HG02981 (cell line): ENCODE measurements at regions not wholly inside any gene's neighbourhood (a gene's known extent, or its start where the extent isn't known, plus 50 kb on each side); places are given as distances from the start of the nearest gene placed in this dataset.

Experiments
- ATAC-seq: cut with Tn5 transposase; IDR thresholded peaks from one replicate; pipeline ENCODE4 v1.9.1; 2021; ENCODE audit warnings: mild to moderate bottlenecking, moderate library complexity; ENCODE audit not compliant: unreplicated experiment

- no peak for ATAC-seq
These were observed 197.0 kb downstream of the DRD1 start for GRCh38 chr5:175246889-175247520.

- ATAC-seq: no peak
These were observed 197.6 kb downstream of the DRD1 start for GRCh38 chr5:175246242-175246888.

GRCh38 chr5:175243441-175243840, 200.5 kb downstream of the DRD1 start:
- no peak for ATAC-seq

- ATAC-seq: no peak
These were observed 201.8 kb downstream of the DRD1 start for GRCh38 chr5:175242207-175242606.

GRCh38 chr5:175238326-175238725, 205.7 kb downstream of the DRD1 start:
- ATAC-seq: no peak

- no peak for ATAC-seq
These were observed 207.8 kb downstream of the DRD1 start for GRCh38 chr5:175236176-175236575.

- ATAC-seq: no peak
These were observed 208.6 kb downstream of the DRD1 start for GRCh38 chr5:175235251-175235960.

- ATAC-seq: no peak
These were observed 213.7 kb downstream of the DRD1 start for GRCh38 chr5:175230299-175230698.

GRCh38 chr5:175226506-175226905, 217.5 kb downstream of the DRD1 start:
- ATAC-seq: no peak

- ATAC-seq: no peak
These were observed 220.7 kb downstream of the DRD1 start for GRCh38 chr5:175223291-175223690.

GRCh38 chr5:175222621-175223020, 221.4 kb downstream of the DRD1 start:
- no peak for ATAC-seq

GRCh38 chr5:175220549-175220948, 223.4 kb downstream of the DRD1 start:
- ATAC-seq: no peak

GRCh38 chr5:175219366-175219765, 224.6 kb downstream of the DRD1 start:
- no peak for ATAC-seq

GRCh38 chr5:175216991-175217390, 227.0 kb downstream of the DRD1 start:
- no peak for ATAC-seq

- no peak for ATAC-seq
These were observed 228.1 kb downstream of the DRD1 start for GRCh38 chr5:175215906-175216305.

GRCh38 chr5:175214152-175214551, 229.8 kb downstream of the DRD1 start:
- no peak for ATAC-seq

GRCh38 chr5:175211956-175212756, 231.8 kb downstream of the DRD1 start:
- no peak for ATAC-seq

GRCh38 chr5:175207321-175208040, 236.5 kb downstream of the DRD1 start:
- no peak for ATAC-seq

- ATAC-seq: no peak
These were observed 237.3 kb downstream of the DRD1 start for GRCh38 chr5:175206669-175207068.

GRCh38 chr5:175202463-175203068, 241.4 kb downstream of the DRD1 start:
- no peak for ATAC-seq
